HG03064 (cell line): ENCODE measurements at regions not wholly inside any gene's neighbourhood (a gene's known extent, or its start where the extent isn't known, plus 50 kb on each side); places are given as distances from the start of the nearest gene placed in this dataset.

Source experiments
- ATAC-seq: cut with Tn5 transposase; IDR thresholded peaks from one replicate; pipeline ENCODE4 v1.9.1; 2021; ENCODE audit warnings: low read depth; ENCODE audit not compliant: unreplicated experiment

- no peak for ATAC-seq
These were observed 820.4 kb downstream of the LUZP2 start for GRCh38 chr11:25317216-25317615.

DNA sequence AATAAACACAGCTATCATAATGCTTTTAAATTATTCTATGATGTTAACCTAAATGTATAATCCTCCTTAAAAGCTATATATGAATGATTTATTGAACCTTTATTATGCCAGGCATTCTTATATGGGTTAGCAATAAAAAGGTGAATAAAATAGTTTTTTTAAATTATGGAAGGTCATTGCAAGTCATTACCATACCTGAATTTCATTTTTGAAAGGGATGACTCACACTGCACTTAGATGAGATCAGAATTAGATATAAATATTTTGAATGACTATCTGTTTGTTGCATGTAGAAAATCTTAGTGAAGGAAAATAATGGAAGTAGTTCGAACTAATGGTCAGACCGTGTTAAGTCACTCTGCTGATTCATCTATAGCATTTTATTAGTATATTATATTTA, 822.3 kb downstream of the LUZP2 start:
- ATAC-seq = no peak

DNA sequence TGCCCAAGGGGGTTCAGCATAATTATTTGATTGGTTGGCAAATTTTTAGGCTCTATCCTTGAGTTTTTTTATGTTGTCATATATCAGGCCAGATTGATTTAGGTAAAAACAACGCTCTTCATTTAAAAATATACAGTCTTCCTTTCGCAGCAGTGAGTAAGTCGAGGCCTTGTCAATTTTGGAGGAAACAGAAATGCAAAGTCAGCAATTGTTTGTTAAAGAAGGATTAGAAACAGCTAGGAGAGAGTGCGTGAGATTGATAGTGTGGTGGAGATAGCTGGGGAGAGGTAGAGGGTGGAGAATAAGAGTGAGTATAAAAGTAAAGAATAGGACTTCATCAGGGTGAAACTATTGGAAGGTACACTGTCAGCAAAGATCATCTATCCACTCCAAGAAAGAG, 830.8 kb downstream of the LUZP2 start:
- no peak for ATAC-seq

DNA sequence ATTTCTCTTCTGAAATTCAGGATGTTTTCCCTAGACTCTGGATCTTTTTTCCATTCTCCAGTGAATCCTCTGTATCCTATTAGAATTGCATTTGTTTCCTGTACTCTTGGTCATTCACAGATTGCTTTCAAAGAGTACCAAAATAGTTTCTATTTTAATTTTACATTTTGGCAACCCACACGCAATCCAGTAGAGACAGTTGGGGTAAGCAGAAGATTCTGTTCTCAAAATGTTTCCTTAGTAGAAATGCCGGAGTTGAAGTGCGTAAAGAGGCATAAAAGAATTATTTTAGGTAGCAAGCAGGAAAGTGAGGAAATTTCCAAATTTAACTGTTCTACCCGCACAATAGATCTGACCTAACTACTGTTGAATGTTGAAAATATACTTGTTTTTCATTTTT, 842.4 kb downstream of the LUZP2 start:
- no peak for ATAC-seq

DNA sequence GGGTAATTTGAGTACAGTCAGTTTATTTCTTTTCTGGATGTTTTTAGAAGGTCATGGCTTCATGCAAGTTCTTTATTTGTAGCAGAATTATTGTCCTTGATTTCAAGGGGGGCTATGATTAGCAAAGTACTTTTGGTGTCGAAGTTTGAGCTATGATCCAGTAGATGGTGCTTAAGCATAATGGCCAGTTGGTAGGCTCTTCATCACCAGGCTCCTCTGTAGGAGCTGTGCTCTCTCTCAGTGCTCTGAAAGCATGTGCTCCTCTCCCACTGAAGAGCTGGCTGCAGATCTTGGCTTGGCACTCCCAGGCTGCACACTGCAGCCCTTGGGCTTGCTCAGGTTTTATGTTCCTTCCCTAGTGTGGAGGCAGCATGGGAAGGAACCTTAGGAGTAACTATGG, 852.7 kb downstream of the LUZP2 start:
- no peak for ATAC-seq

DNA sequence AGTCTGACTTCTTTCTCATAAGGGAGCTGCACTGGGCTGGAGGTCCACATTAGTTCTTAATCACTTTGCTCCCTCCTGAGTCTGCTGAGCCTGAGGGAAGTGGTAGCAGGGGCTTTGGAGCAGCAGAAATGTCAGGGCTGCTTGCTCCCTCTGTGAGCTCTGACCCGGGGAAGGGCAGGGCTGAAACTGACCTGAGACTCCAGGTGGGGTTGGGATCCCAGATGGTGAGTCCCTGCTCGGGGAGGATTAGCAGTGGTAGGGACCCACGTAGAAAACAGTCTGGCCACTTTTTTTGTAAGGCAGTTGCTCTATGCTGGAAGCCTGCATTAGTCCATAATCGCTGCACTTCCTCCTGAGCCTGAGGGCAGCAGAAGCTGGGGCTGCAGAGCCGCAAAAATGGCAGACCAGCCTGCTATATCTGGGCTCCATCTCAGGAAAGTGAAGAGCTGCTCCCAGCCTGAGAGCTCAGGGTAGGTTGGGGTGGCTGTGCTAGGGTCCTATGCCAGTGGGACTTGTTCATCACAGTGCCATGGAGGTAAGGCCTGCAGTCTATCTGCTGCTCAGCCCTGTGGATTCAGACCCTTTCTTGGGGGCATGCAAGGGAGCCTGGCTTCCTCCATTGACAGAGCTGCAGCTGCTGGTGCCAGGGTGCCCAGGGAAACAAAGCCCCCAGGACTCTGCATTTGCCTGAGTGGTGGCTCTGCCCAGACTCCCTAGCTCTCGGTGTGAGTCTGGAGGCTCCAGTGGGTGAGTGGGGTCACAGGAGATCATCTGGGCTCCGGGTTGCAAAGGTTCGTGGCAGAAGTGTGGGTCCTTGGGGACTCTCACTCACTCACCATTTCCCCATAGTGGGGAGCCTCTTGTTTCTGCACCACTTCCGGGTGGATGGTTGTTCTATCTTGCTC, 854.3 kb downstream of the LUZP2 start:
- ATAC-seq = no peak

DNA sequence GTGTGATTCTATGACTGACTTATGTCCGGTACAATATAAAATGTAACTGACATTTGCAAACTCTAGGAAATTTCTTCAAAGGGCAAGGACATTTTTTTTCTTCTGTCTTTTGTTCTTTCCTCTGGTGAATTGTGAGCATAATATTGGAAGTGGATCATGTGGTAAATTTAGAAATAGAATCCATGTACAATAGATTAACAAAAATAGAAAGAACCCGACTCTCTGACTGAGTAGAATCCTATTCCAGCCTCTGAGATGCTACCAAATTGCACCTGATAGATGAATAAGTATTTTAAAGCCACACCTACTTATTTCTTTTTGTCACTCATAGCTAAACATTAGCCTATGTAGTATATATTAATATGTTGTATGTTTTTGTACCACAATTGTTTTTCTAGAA, 860.3 kb downstream of the LUZP2 start:
- ATAC-seq = no peak

DNA sequence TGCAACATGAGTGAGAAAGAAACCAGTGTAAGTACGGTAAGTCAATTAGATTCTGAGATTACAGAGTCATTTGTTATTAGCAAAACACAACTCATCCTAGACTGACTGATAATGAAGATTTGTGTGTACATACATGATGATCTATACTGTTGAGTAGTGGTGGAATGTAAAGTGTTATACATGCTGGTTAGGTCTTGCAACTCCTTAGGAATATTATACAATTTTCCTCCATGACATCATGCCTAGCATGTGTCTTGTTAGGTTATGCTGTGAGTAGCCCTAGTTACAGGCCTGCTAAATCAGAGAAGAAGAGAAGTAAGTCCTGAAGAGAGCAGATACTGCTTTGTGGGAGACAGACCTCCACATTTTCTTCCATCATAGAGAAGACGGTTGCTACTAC, 880.6 kb downstream of the LUZP2 start:
- no peak for ATAC-seq

DNA sequence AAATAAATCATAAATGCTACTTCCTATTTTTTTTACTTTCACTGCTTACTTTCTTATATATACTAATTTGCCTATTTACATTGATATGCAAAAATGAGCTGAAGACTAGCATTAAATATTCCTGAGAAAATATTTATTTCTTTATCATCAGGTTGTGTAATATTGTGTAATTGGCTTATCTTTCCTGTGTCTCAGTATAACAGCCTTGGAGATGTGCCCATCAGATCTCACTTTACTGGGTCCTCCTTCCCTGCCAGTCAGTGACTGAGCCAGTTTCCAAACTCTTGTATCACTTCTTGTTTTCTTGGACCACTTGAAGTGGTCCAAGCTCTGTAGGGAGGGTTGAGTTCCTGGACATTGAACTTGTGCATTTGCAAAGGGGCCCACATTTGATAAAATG, 900.0 kb downstream of the LUZP2 start:
- no peak for ATAC-seq

DNA sequence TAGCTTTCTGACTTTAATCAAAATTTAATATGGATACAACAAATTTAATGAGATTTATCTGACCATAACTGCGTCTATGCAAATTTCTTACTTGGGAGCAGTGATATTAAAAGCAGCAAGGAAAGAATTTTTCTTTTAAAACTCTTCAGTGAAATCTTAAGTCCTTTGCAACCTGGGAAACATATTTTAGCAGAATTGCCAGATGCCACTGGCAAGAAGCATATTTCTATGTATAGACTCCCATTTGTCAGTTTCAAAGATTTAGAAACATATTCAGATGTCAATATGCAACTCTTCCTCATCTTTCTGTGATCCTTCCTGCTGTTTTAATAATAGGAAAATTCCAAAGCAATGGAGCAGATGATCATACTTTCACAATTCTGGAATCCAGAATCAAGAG, 911.3 kb downstream of the LUZP2 start:
- no peak for ATAC-seq

GRCh38 chr11:25415793-25416192, 916.1 kb upstream of the ANO3 start:
- no peak for ATAC-seq

DNA sequence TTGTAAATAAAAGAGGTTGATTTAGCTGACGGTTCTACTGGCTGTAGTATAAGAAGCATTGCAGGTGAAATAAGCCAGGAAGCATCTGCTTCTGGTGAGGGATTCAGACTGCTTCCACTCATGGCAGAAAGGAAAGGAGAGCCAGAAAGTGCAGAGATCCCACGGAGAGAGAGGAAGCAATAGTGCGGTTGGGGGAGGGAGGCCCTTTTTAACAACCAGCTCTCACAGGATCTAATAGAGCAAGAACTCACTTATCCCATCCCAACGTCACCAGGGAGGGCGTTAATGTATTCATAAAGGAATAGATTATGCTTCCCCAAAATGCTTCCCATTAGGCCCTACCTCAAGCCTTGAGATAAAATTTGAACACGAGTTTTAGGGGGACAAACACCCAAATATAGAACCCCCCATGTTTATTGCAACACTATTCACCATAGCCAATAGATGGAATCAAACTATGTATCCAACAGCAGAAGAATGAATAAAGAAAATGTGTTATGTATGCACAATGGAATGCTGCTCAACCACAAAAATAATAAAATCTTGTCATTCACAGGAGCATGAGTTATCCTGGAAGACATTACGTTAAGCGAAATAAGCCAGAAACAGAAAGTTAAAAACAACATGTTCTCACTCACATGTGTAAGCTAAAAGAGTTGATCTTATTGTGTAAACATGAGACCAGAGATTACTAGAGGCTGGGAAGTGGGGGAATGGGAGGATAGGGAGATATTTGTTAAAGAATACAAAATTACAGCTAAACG, 908.3 kb upstream of the ANO3 start:
- ATAC-seq = no peak

DNA sequence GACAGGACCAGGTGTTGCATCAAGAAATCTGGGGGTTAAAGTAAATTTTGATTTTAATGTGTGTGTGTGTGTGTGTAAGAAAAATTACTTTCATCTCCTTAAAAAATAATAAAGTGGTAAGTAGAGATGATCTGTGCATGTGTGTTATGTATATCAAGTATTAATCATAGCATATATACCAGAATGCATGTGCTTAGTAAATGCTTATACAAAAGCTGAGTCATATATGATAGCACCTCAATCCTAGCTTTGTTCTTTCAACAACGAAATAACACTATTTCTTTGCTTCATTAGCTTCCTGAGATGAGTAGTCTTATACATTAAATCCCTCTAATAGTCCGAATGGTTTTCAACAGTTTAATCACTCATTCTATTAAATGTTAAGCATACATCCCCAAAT, 899.6 kb upstream of the ANO3 start:
- ATAC-seq = no peak

DNA sequence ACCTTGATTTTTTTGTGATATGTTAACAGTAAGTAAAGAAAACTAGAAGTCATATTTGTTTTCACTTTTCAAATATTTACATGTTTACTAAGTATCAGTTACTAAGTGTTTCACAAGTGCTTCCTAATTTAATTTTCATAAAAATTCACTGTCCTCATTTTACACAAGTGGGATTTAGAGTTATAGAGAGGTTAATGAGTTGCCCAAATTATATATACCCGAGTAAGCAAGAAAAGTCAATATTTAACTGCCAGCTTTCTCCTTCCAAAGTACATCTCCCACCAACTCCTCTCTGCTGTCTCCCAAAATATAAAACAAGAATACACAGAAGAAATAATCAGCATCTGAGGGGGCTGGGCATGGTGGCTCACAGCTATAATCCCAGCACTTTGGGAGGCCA, 896.7 kb upstream of the ANO3 start:
- ATAC-seq = no peak

DNA sequence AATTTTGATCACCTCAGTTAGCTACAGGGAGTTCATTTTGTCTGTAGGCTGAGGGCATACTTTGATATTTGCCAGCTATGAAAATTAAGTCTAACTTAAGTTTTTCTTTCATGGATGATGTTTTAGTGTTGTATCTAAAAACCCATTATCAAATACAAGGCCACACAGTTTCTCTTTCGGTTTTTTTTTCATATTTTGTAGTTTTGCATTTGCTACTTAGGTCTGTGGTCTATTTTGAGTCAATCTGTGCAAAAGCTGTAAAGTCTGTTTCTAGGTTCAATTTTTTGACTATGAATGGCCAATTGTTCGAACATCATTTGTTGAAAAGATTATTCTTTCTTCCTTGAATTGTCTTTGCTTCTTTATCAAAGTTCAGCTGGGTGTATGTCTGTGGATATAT, 895.6 kb upstream of the ANO3 start:
- no peak for ATAC-seq

DNA sequence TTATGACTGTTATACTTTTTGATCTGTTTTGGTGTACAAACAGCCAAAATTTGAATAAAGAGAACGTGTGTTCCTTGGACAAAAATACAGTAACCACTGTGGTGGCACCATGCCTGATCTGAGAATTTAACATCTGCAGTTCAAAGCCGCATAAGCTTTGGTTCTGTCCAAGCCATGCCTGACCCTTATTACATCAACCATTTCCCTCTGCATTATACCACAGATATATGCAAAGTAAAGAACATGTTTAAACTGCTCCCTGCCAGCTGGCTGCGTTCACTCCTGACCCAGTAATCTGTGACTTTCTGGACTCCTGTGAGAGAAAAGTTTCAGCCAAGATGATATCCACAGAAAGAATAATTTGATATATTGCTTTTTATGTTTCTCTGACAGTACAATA, 890.5 kb upstream of the ANO3 start:
- ATAC-seq = no peak

GRCh38 chr11:25449091-25449490, 882.8 kb upstream of the ANO3 start:
- no peak for ATAC-seq

DNA sequence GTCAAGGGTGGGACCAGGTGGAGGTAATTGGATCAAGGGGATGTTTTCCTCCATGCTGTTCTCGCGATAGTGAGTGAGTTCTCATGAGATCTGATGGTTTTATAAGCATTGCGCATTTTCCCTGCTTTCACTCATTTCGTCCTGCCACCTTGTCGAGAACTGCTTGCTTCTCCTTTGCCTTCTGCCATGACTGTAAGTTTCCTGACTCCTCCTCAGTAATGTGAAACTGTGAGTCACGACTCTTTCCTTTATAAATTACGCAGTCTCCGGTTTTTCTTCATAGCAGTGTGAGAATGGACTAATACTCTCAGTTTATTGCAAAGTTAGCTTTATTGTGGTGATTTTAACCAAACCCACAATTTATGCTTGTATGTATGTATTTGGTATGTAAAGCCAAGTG, 878.5 kb upstream of the ANO3 start:
- no peak for ATAC-seq

- ATAC-seq = no peak
These were observed 875.7 kb upstream of the ANO3 start for GRCh38 chr11:25456211-25456610.

- no peak for ATAC-seq
These were observed 847.9 kb upstream of the ANO3 start for GRCh38 chr11:25483915-25484635.

GRCh38 chr11:25485315-25485714, 846.6 kb upstream of the ANO3 start:
- ATAC-seq = no peak
